GM23338 (cell line): ENCODE measurements at regions not wholly inside any gene's neighbourhood (a gene's known extent, or its start where the extent isn't known, plus 50 kb on each side); places are given as distances from the start of the nearest gene placed in this dataset.

Source experiments
- ATAC-seq: fragments of 200-7000 bp; cut with Tn5 transposase; 3 replicates; pipeline ENCODE4 v1.9.1; 2020
- DNase-seq: peaks from one replicate; pipeline ENCODE4 v3.0.0-alpha.2; 2015; ENCODE audit warnings: low spot score
- H2AFZ ChIP-seq: fragments of 200-600 bp; sonication (generic); 2 replicates; pipeline ENCODE4 v1.8.0; 2016; ENCODE audit warnings: antibody characterized with exemption, mild to moderate bottlenecking, moderate library complexity
- H3F3A ChIP-seq: fragments of 200-600 bp; sonication (generic); replicated peaks from 2 replicates; pipeline ENCODE4 v1.8.0; 2017; ENCODE audit warnings: antibody characterized with exemption, mixed run types, low read depth
- H3K27ac ChIP-seq: fragments of 200-600 bp; sonication (generic); 2 replicates; pipeline ENCODE4 v1.6.1; 2016; ENCODE audit warnings: low read depth
- H3K27me3 ChIP-seq: fragments of 200-600 bp; sonication (generic); 2 replicates; pipeline ENCODE4 v1.8.0; 2016; ENCODE audit warnings: mild to moderate bottlenecking, mixed run types, moderate library complexity; ENCODE audit not compliant: insufficient read depth
- H3K36me3 ChIP-seq: fragments of 200-600 bp; sonication (generic); 2 replicates; pipeline ENCODE4 v1.8.0; 2016; ENCODE audit warnings: mild to moderate bottlenecking; ENCODE audit not compliant: insufficient read depth
- H3K4me1 ChIP-seq: fragments of 200-600 bp; sonication (generic); 2 replicates; pipeline ENCODE4 v1.8.0; 2016; ENCODE audit warnings: mild to moderate bottlenecking, moderate library complexity; ENCODE audit not compliant: insufficient read depth
- H3K4me2 ChIP-seq: fragments of 200-600 bp; sonication (generic); 2 replicates; pipeline ENCODE4 v1.7.1; 2017; ENCODE audit warnings: mixed run types
- H3K4me3 ChIP-seq: fragments of 200-600 bp; sonication (generic); 2 replicates; pipeline ENCODE4 v1.6.1; 2016; ENCODE audit warnings: mixed run types
- H3K79me2 ChIP-seq: fragments of 200-600 bp; sonication (generic); replicated peaks from 2 replicates; pipeline ENCODE4 v1.8.0; 2017; ENCODE audit warnings: mild to moderate bottlenecking; ENCODE audit not compliant: insufficient read depth
- H3K9me2 ChIP-seq: fragments of 200-600 bp; sonication (generic); 2 replicates; pipeline ENCODE4 v1.8.0; 2017; ENCODE audit not compliant: insufficient read depth
- H4K20me1 ChIP-seq: fragments of 200-600 bp; sonication (generic); replicated peaks from 2 replicates; pipeline ENCODE4 v1.8.0; 2017; ENCODE audit warnings: mild to moderate bottlenecking; ENCODE audit not compliant: insufficient read depth
- H3K27ac Mint-ChIP-seq: 2 replicates; pipeline ENCODE4 v1.8.0; 2020; ENCODE audit warnings: inconsistent platforms, mild to moderate bottlenecking, moderate library complexity, mixed read lengths
- H3K27me3 Mint-ChIP-seq: 3 replicates; pipeline ENCODE4 v1.8.0; 2022; ENCODE audit warnings: low read depth, mild to moderate bottlenecking, moderate library complexity, mixed read lengths, inconsistent platforms; ENCODE audit not compliant: insufficient read depth, poor library complexity
- H3K36me3 Mint-ChIP-seq: 3 replicates; pipeline ENCODE4 v1.8.0; 2021; ENCODE audit warnings: low read depth, mild to moderate bottlenecking, inconsistent platforms, moderate library complexity, mixed read lengths
- H3K4me1 Mint-ChIP-seq: 3 replicates; pipeline ENCODE4 v1.8.0; 2020; ENCODE audit warnings: mild to moderate bottlenecking, inconsistent platforms, mixed read lengths
- H3K4me3 Mint-ChIP-seq: 3 replicates; pipeline ENCODE4 v1.8.0; 2021; ENCODE audit warnings: moderate library complexity, mild to moderate bottlenecking, inconsistent platforms, mixed read lengths
- H3K9me3 Mint-ChIP-seq: 3 replicates; pipeline ENCODE4 v1.8.0; 2020; ENCODE audit warnings: moderate library complexity, mild to moderate bottlenecking, inconsistent platforms, mixed read lengths
- CREB1 ChIP-seq: fragments of 250-450 bp; sonication (Bioruptor Pico); IDR thresholded peaks from 2 replicates; pipeline ENCODE4 v1.5.0; 2020; ENCODE audit warnings: low read depth, mild to moderate bottlenecking, moderate library complexity
- ETS1 ChIP-seq: IDR thresholded peaks from 2 replicates; pipeline ENCODE4 v1.6.1; 2016; ENCODE audit warnings: antibody characterized with exemption
- JUNB ChIP-seq: IDR thresholded peaks from one replicate; pipeline ENCODE4 v1.6.1; 2016; ENCODE audit warnings: antibody characterized with exemption; ENCODE audit not compliant: unreplicated experiment
- NANOG ChIP-seq: IDR thresholded peaks from 2 replicates; pipeline ENCODE4 v1.6.1; 2016; ENCODE audit warnings: antibody characterized with exemption, borderline replicate concordance
- POLR2AphosphoS5 ChIP-seq: IDR thresholded peaks from 2 replicates; pipeline ENCODE4 v1.6.1; 2016; ENCODE audit warnings: antibody characterized with exemption, low read depth
- STAT1 ChIP-seq: IDR thresholded peaks from one replicate; pipeline ENCODE4 v1.6.1; 2016; ENCODE audit warnings: antibody characterized with exemption; ENCODE audit not compliant: unreplicated experiment
- ZNF114 ChIP-seq: fragments of 250-450 bp; sonication (Bioruptor Pico); IDR thresholded peaks from 2 replicates; pipeline ENCODE4 v1.5.0; 2020; ENCODE audit warnings: mild to moderate bottlenecking, moderate library complexity
- ZNF462 ChIP-seq: fragments of 250-450 bp; sonication (Bioruptor Pico); IDR thresholded peaks from 2 replicates; pipeline ENCODE4 v1.5.0; 2020; ENCODE audit warnings: mild to moderate bottlenecking, moderate library complexity
- TF ChIP-seq, protein P1 (sequence below): IDR thresholded peaks from one replicate; pipeline ENCODE4 v1.6.1; 2018; ENCODE audit warnings: antibody characterized with exemption; ENCODE audit not compliant: unreplicated experiment

GRCh38 chr1:222057162-222057561 lies 315.3 kb upstream of the DUSP10 start:
- ATAC-seq (no peak), DNase-seq (no peak)
- Histone ChIP-seq H3F3A (no peaks in the 10 kb centered on the region), H3K27me3 (no peaks in the 10 kb centered on the region), H4K20me1 (no peaks in the 10 kb centered on the region), H3K36me3 (no peaks in the 10 kb centered on the region), H3K4me1 (no peaks in the 10 kb centered on the region), H2AFZ (no peak overlapping the region), H3K4me3 (no peak overlapping the region), H3K9me2 (no peaks in the 10 kb centered on the region), H3K79me2 (no peaks in the 10 kb centered on the region), H3K27ac (no peak overlapping the region), H3K4me2 (no peak overlapping the region)
- TF ChIP-seq JUNB (no peak), NANOG (no peak), POLR2AphosphoS5 (no peak), ZNF114 (CRISPR knock-in tag) (no peak), CREB1 (no peak), ETS1 (no peak), STAT1 (no peak), ZNF462 (no peak)
- TF ChIP-seq, protein P1, sequence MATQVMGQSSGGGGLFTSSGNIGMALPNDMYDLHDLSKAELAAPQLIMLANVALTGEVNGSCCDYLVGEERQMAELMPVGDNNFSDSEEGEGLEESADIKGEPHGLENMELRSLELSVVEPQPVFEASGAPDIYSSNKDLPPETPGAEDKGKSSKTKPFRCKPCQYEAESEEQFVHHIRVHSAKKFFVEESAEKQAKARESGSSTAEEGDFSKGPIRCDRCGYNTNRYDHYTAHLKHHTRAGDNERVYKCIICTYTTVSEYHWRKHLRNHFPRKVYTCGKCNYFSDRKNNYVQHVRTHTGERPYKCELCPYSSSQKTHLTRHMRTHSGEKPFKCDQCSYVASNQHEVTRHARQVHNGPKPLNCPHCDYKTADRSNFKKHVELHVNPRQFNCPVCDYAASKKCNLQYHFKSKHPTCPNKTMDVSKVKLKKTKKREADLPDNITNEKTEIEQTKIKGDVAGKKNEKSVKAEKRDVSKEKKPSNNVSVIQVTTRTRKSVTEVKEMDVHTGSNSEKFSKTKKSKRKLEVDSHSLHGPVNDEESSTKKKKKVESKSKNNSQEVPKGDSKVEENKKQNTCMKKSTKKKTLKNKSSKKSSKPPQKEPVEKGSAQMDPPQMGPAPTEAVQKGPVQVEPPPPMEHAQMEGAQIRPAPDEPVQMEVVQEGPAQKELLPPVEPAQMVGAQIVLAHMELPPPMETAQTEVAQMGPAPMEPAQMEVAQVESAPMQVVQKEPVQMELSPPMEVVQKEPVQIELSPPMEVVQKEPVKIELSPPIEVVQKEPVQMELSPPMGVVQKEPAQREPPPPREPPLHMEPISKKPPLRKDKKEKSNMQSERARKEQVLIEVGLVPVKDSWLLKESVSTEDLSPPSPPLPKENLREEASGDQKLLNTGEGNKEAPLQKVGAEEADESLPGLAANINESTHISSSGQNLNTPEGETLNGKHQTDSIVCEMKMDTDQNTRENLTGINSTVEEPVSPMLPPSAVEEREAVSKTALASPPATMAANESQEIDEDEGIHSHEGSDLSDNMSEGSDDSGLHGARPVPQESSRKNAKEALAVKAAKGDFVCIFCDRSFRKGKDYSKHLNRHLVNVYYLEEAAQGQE, result no peak
- no peaks in the 10 kb centered on the region for H3K4me1 Mint-ChIP-seq
- H3K27me3 Mint-ChIP-seq, result peaks cover 4% of the 10 kb centered on the region
- no peak overlapping the region for H3K27ac Mint-ChIP-seq
- H3K36me3 Mint-ChIP-seq, result no peaks in the 10 kb centered on the region
- no peaks in the 10 kb centered on the region for H3K9me3 Mint-ChIP-seq
- no peak overlapping the region for H3K4me3 Mint-ChIP-seq
